ENCODE measurements at regions not wholly inside any gene's neighbourhood (a gene's known extent, or its start where the extent isn't known, plus 50 kb on each side); places are given as distances from the start of the nearest gene placed in this dataset.

DNA sequence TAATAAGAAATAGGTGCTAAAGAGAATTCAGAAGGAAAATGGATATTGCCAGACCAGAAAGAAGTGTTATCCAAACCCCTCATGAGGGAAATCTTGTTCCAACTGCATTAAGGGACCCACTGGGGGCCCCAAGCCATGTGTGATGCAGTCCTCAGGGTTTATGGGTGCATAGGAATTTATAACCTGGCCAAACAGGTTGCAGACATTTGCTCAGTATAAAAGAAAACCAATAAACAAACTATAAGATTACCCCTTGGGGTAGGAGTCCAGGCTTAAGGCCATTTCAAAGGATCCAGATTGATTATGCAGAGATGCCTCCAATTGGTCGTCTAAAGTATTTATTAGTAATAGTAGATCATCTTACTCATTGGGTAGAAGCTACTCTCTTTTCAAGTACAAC lies 240.9 kb upstream of the DIO3 start:
- intact Hi-C loops (cut with micrococcal nuclease) = no loop called here
- ChIA-PET CTCF (no interaction called here), POLR2A (no interaction called here), RAD21 (ENCODE audit: low non-redundant PET in 1 of 2, low total read pairs in 2 of 2, uncharacterized antibody in 2 of 2, unreplicated experiment in 2 of 2) (no interaction called here)
- H3K27ac ChIP-seq (ENCODE audit: low read depth, low read length) = no peak overlapping the region
- ATAC-seq = no peak
- TF ChIP-seq SIN3A (IDR thresholded peaks at IDR 0.05; ENCODE audit: low read depth) (no peak), EGR1 (IDR thresholded peaks at IDR 0.05; ENCODE audit: low read depth) (no peak), EZH2phosphoT487 (IDR thresholded peaks at IDR 0.05; ENCODE audit: borderline replicate concordance) (no peak)
- no peaks in the 10 kb centered on the region for H3K79me2 ChIP-seq (ENCODE audit: insufficient read depth, low read length)
- H3K4me1 ChIP-seq (ENCODE audit: control insufficient read depth in 1 of 2, insufficient read depth in 2 of 2, low read length in 2 of 2) = no peaks in the 10 kb centered on the region
- H3K9ac ChIP-seq (ENCODE audit: low read length) = no peak overlapping the region
- no peak overlapping the region for H3K4me3 ChIP-seq (replicated peaks in 1 of 2; ENCODE audit: low read depth in 1 of 2, low read length in 2 of 2)
- no peak overlapping the region for H2AFZ ChIP-seq (ENCODE audit: low read depth, low read length, poor library complexity, severe bottlenecking)
- H3K36me3 ChIP-seq (ENCODE audit: control insufficient read depth in 1 of 2, insufficient read depth in 2 of 2, low read length in 2 of 2) = no peaks in the 10 kb centered on the region
- no peak overlapping the region for H3K4me2 ChIP-seq (ENCODE audit: low read length)
- no TSS peak for BruUV-seq (replicated peaks)
- no peaks in the 10 kb centered on the region for H3K27me3 ChIP-seq (ENCODE audit: insufficient read depth, low read length)
- peaks cover 17 to 20% of the 10 kb centered on the region in 2 experiments; a peak in 3 of 4 replicates for H3K9me3 ChIP-seq (ENCODE audit: control insufficient read depth in 1 of 2, insufficient read depth in 1 of 2, low read depth in 1 of 2, low read length in 2 of 2)
- no peaks in the 10 kb centered on the region for H3K9me2 ChIP-seq (ENCODE audit: insufficient read depth)
- no peak for DNase-seq (ENCODE audit: low read depth, low spot score)
- no peaks in the 10 kb centered on the region for H4K20me1 ChIP-seq (ENCODE audit: insufficient read depth)

DNA sequence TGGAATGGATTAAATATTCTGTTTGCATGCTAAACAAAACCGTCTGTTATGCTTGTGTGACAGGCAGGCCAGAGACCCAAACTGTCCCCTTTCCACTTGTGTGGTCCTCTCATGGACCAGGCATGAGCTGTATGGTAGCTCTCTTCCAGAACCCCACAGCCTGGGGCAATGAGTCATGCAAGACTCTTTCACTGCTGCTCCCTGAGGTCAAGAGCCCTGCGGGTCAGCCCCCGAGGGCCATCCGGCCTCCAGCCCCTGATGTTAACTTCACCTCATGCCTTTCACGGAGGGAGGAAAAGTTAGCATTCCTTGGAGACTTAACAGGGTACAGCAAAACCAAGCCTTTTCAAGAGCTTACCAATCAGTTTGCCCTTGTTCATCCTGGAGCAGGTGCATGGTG lies 239.1 kb upstream of the DIO3 start:
- peaks cover 5 to 9% of the 10 kb centered on the region in 2 experiments; a peak in 2 of 4 replicates for H3K9me3 ChIP-seq (ENCODE audit: control insufficient read depth in 1 of 2, insufficient read depth in 1 of 2, low read depth in 1 of 2, low read length in 2 of 2)
- POLR2A ChIA-PET = no interaction called here
- TF ChIP-seq SP1 (IDR thresholded peaks at IDR 0.05; ENCODE audit: low read depth) (no peak), RAD21 (IDR thresholded peaks at IDR 0.05; ENCODE audit: low read depth) (no peak), SRF (IDR thresholded peaks at IDR 0.05; ENCODE audit: low read depth) (no peak), POLR2AphosphoS5 (IDR thresholded peaks at IDR 0.05; ENCODE audit: low read depth, low read length) (no peak)
- TF ChIP-seq, protein P1, sequence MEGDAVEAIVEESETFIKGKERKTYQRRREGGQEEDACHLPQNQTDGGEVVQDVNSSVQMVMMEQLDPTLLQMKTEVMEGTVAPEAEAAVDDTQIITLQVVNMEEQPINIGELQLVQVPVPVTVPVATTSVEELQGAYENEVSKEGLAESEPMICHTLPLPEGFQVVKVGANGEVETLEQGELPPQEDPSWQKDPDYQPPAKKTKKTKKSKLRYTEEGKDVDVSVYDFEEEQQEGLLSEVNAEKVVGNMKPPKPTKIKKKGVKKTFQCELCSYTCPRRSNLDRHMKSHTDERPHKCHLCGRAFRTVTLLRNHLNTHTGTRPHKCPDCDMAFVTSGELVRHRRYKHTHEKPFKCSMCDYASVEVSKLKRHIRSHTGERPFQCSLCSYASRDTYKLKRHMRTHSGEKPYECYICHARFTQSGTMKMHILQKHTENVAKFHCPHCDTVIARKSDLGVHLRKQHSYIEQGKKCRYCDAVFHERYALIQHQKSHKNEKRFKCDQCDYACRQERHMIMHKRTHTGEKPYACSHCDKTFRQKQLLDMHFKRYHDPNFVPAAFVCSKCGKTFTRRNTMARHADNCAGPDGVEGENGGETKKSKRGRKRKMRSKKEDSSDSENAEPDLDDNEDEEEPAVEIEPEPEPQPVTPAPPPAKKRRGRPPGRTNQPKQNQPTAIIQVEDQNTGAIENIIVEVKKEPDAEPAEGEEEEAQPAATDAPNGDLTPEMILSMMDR (IDR thresholded peaks at IDR 0.05 in 2 of 3, conservative IDR thresholded peaks at IDR 0.05 in 1 of 3; ENCODE audit: borderline replicate concordance in 1 of 3, insufficient read depth in 1 of 3, low read depth in 2 of 3, low read length in 2 of 3) = no peak
- RAD21 ChIA-PET (ENCODE audit: low non-redundant PET in 1 of 2, low total read pairs in 2 of 2, uncharacterized antibody in 2 of 2, unreplicated experiment in 2 of 2) = no interaction called here
- H3K9me2 ChIP-seq (ENCODE audit: insufficient read depth) = no peaks in the 10 kb centered on the region
- no peaks in the 10 kb centered on the region for H3K4me1 ChIP-seq (ENCODE audit: control insufficient read depth in 1 of 2, insufficient read depth in 2 of 2, low read length in 2 of 2)
- no peak overlapping the region for H3K9ac ChIP-seq (ENCODE audit: low read length)
- DNase-seq (ENCODE audit: low read depth, low spot score) (no peak), ATAC-seq (no peak)
- CTCF ChIA-PET = no interaction called here
- H3K4me3 ChIP-seq (replicated peaks in 1 of 2; ENCODE audit: low read depth in 1 of 2, low read length in 2 of 2) = no peak overlapping the region
- H3K4me2 ChIP-seq (ENCODE audit: low read length) = no peak overlapping the region
- H2AFZ ChIP-seq (ENCODE audit: low read depth, low read length, poor library complexity, severe bottlenecking) = no peak overlapping the region
- H3K27ac ChIP-seq (ENCODE audit: low read depth, low read length) = no peak overlapping the region
- BruUV-seq (replicated peaks) = no TSS peak
- no peaks in the 10 kb centered on the region for H4K20me1 ChIP-seq (ENCODE audit: insufficient read depth)
- H3K27me3 ChIP-seq (ENCODE audit: insufficient read depth, low read length) = no peaks in the 10 kb centered on the region
- intact Hi-C loops (cut with micrococcal nuclease) = no loop called here
- no peaks in the 10 kb centered on the region for H3K36me3 ChIP-seq (ENCODE audit: control insufficient read depth in 1 of 2, insufficient read depth in 2 of 2, low read length in 2 of 2)
- no peaks in the 10 kb centered on the region for H3K79me2 ChIP-seq (ENCODE audit: insufficient read depth, low read length)
